Stomach (tissue), 4 donors: ENCODE measurements at regions not wholly inside any gene's neighbourhood (a gene's known extent, or its start where the extent isn't known, plus 50 kb on each side); places are given as distances from the start of the nearest gene placed in this dataset.

ENCODE experiments used
- CTCF ChIP-seq, 7 experiments: fragments of 450-650 bp in 4 of 7; fragments of 200-600 bp in 3 of 7; sonication (generic) in 3 of 7; IDR thresholded peaks; one replicate each; pipeline ENCODE4 v1.5.1; 2016 to 2019; ENCODE audit warnings: antibody characterized with exemption in 7 of 7, control low read depth in 2 of 7, mild to moderate bottlenecking in 1 of 7
- EP300 ChIP-seq: sonication (generic); formaldehyde crosslinking; IDR thresholded peaks from one replicate; pipeline ENCODE4 v1.6.1; 2017; ENCODE audit warnings: antibody characterized with exemption
- POLR2A ChIP-seq, 4 donors: fragments of 450-650 bp; IDR thresholded peaks; one replicate each; pipeline ENCODE4 v1.6.1; 2016; ENCODE audit warnings: antibody characterized with exemption in 4 of 4, control low read depth in 2 of 4, mild to moderate bottlenecking in 1 of 4, moderate library complexity in 1 of 4
- POLR2AphosphoS5 ChIP-seq, 3 donors: sonication (generic); formaldehyde crosslinking; IDR thresholded peaks; one replicate each; pipeline ENCODE4 v1.6.1; 2016; ENCODE audit warnings: antibody characterized with exemption in 3 of 3

- TF ChIP-seq POLR2A (IDR thresholded peaks at IDR 0.05) = no peak
- TF ChIP-seq CTCF (IDR thresholded peaks at IDR 0.05) = no peak
- no peak for TF ChIP-seq POLR2AphosphoS5 (IDR thresholded peaks at IDR 0.05)
- TF ChIP-seq EP300 = no peak
These were observed 87.4 kb upstream of the HIVEP3 start for GRCh38 chr1:42006093-42006492.
